ENCODE measurements at regions not wholly inside any gene's neighbourhood (a gene's known extent, or its start where the extent isn't known, plus 50 kb on each side); places are given as distances from the start of the nearest gene placed in this dataset.

GRCh38 chr4:85221606-85222005 is 253.3 kb upstream of the ARHGAP24 start:
- no peak overlapping the region for H3K4me3 ChIP-seq (ENCODE audit: low read depth, low read length)
- no peak for TF ChIP-seq CTCF (IDR thresholded peaks at IDR 0.05; ENCODE audit: low read depth, low read length)

- no peak overlapping the region for H3K4me3 ChIP-seq (ENCODE audit: low read depth, low read length)
- TF ChIP-seq CTCF (IDR thresholded peaks at IDR 0.05; ENCODE audit: low read depth, low read length): no peak
These were observed 252.4 kb upstream of the ARHGAP24 start for GRCh38 chr4:85222561-85222960.

- TF ChIP-seq CTCF (IDR thresholded peaks at IDR 0.05; ENCODE audit: low read depth, low read length): no peak
- H3K4me3 ChIP-seq (ENCODE audit: low read depth, low read length): no peak overlapping the region
These were observed 246.7 kb upstream of the ARHGAP24 start for GRCh38 chr4:85228264-85228663.

- TF ChIP-seq CTCF (IDR thresholded peaks at IDR 0.05; ENCODE audit: low read depth, low read length): no peak
- H3K4me3 ChIP-seq (ENCODE audit: low read depth, low read length): no peak overlapping the region
These were observed 241.4 kb upstream of the ARHGAP24 start for GRCh38 chr4:85233516-85233915.

GRCh38 chr4:85243857-85244256 is 231.1 kb upstream of the ARHGAP24 start:
- no peak overlapping the region for H3K4me3 ChIP-seq (ENCODE audit: low read depth, low read length)
- TF ChIP-seq CTCF (IDR thresholded peaks at IDR 0.05; ENCODE audit: low read depth, low read length): no peak

- no peak for TF ChIP-seq CTCF (IDR thresholded peaks at IDR 0.05; ENCODE audit: low read depth, low read length)
- no peak overlapping the region for H3K4me3 ChIP-seq (ENCODE audit: low read depth, low read length)
These were observed 230.3 kb upstream of the ARHGAP24 start for GRCh38 chr4:85244638-85245037.

- no peak for TF ChIP-seq CTCF (IDR thresholded peaks at IDR 0.05; ENCODE audit: low read depth, low read length)
- no peak overlapping the region for H3K4me3 ChIP-seq (ENCODE audit: low read depth, low read length)
These were observed 228.9 kb upstream of the ARHGAP24 start for GRCh38 chr4:85246055-85246454.

Data from WI38 (cell line).